ENCODE measurements at regions not wholly inside any gene's neighbourhood (a gene's known extent, or its start where the extent isn't known, plus 50 kb on each side); places are given as distances from the start of the nearest gene placed in this dataset.
A peak's percentile ranks its signal among the peaks of the same experiment; 100 is the strongest.
"Not testable (repeated sequence)": the region's sequence is repeated elsewhere in the genome, so short reads cannot be mapped to it uniquely, and the experiment has no call there.

GRCh38 chr16:58814348-58814801 lies 80.3 kb upstream of the GOT2 start:
- peak; percentile 71 for DNase-seq (ENCODE audit: low spot score)

GRCh38 chr16:58809213-58809612 lies 75.1 kb upstream of the GOT2 start:
- DNase-seq (ENCODE audit: low spot score): no peak

- DNase-seq (ENCODE audit: low spot score): no peak
Measured at GRCh38 chr16:58807276-58807675, 73.2 kb upstream of the GOT2 start.

GRCh38 chr16:58801838-58802237 lies 67.7 kb upstream of the GOT2 start:
- DNase-seq (ENCODE audit: low spot score): no peak

GRCh38 chr16:58797137-58797801 lies 63.2 kb upstream of the GOT2 start:
- DNase-seq (ENCODE audit: low spot score): no peak

- DNase-seq (ENCODE audit: low spot score): no peak
Measured at GRCh38 chr16:58793366-58793765, 59.2 kb upstream of the GOT2 start.

- DNase-seq (ENCODE audit: low spot score): no peak
Measured at GRCh38 chr16:58792188-58792587, 58.1 kb upstream of the GOT2 start.

GRCh38 chr16:58790816-58791557 lies 56.9 kb upstream of the GOT2 start:
- DNase-seq (ENCODE audit: low spot score): not testable (repeated sequence)

- no peak for DNase-seq (ENCODE audit: low spot score)
Measured at GRCh38 chr16:58789351-58789750, 55.2 kb upstream of the GOT2 start.

All from AG08396 (cell line).